Peyer's patch (tissue), 4 donors: ENCODE measurements at regions not wholly inside any gene's neighbourhood (a gene's known extent, or its start where the extent isn't known, plus 50 kb on each side); places are given as distances from the start of the nearest gene placed in this dataset.

Source experiments
- CTCF ChIP-seq, 6 experiments: fragments of 450-650 bp in 4 of 6; fragments of 200-600 bp in 2 of 6; sonication (generic) in 1 of 6; IDR thresholded peaks; one replicate each; pipeline ENCODE4 v1.5.1; 2017 to 2019; ENCODE audit warnings: antibody characterized with exemption in 6 of 6, mild to moderate bottlenecking in 3 of 6, moderate library complexity in 1 of 6
- POLR2A ChIP-seq, 2 donors: fragments of 450-650 bp; IDR thresholded peaks; one replicate each; pipeline ENCODE4 v1.5.1; 2017; ENCODE audit warnings: antibody characterized with exemption in 2 of 2, mild to moderate bottlenecking in 2 of 2, moderate library complexity in 2 of 2

DNA sequence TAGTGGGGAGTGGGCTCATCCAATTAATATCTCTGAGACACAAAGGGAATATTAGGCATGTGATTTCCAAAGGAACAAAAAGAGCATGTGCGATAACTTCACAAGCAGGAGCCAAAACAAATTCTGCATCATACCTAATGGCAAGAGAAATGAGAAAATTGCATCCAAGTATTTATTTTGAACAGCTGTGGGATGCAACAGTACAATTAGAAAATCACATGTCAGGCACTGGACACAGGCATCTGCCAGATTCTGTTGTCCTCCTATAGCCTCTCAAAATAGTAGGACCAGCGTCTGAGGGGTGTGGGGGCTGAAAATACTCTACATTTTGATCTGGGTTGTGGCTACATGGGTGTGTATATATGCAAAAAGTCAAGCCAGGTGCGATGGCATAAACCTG is 66.3 kb downstream of the EDN1 start:
- no peak for TF ChIP-seq CTCF (IDR thresholded peaks at IDR 0.05)
- no peak for TF ChIP-seq POLR2A (IDR thresholded peaks at IDR 0.05)
